GM23248 (cell line): ENCODE measurements at regions not wholly inside any gene's neighbourhood (a gene's known extent, or its start where the extent isn't known, plus 50 kb on each side); places are given as distances from the start of the nearest gene placed in this dataset.

Experiments used
- EZH2 ChIP-seq: fragments of 200-600 bp; sonication (generic); IDR thresholded peaks from 2 replicates; pipeline ENCODE4 v1.6.1; 2018; ENCODE audit warnings: antibody characterized with exemption, mild to moderate bottlenecking; ENCODE audit not compliant: insufficient read depth, poor library complexity, severe bottlenecking
- EZH2phosphoT487 ChIP-seq: fragments of 200-600 bp; sonication (generic); IDR thresholded peaks from 2 replicates; pipeline ENCODE4 v1.6.1; 2018; ENCODE audit warnings: antibody characterized with exemption, moderate library complexity, mild to moderate bottlenecking, low read depth; ENCODE audit not compliant: insufficient read depth

- TF ChIP-seq EZH2phosphoT487 (no peak), EZH2 (no peak)
Measured at GRCh38 chr7:4399121-4399520, 283.0 kb upstream of the FOXK1 start.
